ENCODE measurements at regions not wholly inside any gene's neighbourhood (a gene's known extent, or its start where the extent isn't known, plus 50 kb on each side); places are given as distances from the start of the nearest gene placed in this dataset.
"Not testable (repeated sequence)": the region's sequence is repeated elsewhere in the genome, so short reads cannot be mapped to it uniquely, and the experiment has no call there.

DNA sequence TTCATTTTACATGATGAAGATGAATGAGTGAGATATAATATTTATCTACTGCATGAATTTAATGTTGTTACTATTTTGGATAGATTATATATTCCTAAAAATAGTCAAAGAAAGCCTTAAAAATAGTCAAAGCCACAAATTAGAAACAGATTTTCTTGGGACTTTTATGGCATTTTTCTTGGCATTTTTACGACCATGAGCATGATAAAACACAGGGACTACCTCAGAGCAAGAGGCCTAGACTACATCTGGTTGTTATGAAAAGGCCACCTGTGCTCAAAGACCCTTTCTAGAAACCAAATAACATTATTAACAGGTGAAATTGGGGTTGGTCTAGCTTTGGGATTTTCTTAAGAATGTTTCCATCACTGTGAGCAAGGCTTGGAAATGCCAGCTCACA, 281.0 kb downstream of the OXSM start:
- no peak for DNase-seq (ENCODE audit: low spot score)

DNA sequence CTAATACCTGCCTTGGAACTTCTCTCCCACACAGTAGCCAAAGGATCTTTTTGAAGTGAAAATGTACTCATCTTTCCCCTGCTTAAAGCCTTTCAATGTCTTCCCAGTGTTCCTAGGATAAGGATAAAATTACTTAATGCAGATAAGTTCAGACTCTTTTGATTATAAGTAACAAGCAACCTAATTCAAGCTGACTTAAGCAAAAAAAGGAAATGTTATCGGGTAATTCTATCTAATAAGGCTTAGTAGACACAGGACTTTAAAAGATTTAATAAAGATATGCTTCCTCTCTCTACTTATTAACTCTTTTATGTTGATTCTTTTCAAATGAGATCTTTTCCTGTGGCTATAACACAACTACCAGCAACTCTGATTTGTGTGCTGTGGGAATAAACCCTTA, 284.2 kb downstream of the OXSM start:
- DNase-seq (ENCODE audit: low spot score) = no peak

DNA sequence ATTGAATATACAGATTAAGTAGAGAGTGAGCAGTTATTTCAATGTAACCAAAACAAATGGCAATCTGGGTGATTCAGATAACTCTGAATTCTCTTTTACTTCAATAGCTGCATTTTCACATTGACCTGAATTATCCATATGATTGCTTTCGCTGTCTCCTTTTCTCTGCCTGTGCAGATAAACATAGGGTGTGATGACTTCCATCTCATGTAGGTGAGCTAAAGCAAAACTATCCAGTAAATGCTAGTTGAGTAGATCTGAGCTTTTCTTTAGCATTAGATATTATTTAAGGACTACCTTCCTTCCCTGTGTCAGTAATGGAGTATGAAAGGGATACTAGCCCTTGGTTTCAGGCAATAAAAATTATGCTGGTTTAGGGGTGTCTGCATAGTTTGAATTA, 288.6 kb downstream of the OXSM start:
- DNase-seq (ENCODE audit: low spot score) = no peak

DNA sequence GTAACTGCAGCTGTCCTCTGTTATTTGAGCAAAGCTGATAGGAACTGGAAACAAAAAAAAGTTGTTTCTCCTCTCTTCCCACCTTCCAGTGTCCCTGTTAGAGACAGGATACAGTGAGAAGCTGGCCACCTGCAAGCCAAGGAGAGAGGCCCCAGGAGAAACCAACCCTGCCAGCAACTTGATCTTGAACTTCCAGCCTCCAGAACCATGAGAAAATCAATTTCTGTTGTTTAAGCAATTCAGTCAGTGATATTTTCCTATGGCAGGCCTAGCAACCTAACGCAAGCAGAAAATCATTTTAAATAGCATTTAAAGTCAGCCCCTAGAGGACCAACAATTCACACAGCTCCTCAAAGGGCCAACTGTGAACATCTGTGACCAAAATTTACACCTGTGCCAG, 291.3 kb downstream of the OXSM start:
- no peak for DNase-seq (ENCODE audit: low spot score)

DNA sequence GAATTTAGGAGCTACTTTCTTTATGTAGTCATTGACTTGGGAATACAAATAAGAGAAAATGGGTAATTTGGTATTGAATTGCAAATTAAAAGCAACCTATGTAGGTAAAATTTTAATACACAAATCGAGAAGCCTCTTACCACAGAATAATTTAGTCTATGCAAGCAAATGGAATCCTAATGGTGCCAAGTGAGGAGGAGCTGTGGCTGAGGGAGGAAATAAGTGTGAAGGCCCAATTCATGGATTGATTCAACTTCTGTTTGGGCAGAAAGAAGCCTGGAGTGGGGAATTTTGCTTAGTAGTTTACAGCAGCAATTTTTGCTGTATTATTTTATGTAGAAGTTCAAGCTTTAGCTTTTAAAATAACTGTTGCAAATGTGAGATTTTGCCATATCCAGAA, 291.9 kb downstream of the OXSM start:
- no peak for DNase-seq (ENCODE audit: low spot score)

DNA sequence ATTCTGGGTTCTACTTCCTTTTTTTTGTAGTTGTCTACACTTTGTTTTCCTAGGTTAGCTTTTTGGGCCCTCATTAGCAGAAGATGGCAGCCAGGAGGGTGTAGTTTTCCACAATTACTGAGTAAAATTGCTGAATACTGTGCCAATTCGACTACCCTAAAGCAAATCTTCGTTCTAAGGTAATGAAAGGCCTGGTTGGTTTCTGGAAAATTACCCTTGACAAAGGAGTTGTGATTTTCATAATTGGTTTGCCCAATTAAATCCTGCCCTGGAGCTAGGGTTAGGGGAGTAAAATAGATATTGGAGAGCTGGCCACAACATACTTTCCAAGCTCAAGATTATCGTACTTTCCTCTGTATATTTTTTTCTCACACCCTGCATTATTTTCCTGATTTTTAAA, 293.0 kb downstream of the OXSM start:
- DNase-seq (ENCODE audit: low spot score) = no peak

DNA sequence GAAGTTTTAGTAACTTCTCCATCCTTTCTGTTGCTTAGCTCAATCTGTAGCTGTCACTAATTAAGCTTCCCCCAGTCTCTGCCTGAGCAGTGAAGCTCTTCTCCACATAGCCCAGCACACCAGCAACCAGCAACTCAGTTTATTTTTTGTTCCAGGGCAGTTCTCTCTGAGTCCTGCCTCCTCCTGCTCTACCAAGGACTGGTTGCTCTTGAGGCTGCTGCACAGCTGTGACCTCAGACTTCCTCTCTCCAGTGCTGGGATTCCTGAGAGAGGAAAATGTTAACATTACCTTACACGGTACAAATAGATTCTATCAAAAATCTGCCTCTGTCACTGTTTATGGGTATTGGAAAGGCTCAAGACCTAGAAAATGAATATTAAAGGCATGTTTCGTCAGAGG, 294.7 kb downstream of the OXSM start:
- DNase-seq (ENCODE audit: low spot score) = no peak

DNA sequence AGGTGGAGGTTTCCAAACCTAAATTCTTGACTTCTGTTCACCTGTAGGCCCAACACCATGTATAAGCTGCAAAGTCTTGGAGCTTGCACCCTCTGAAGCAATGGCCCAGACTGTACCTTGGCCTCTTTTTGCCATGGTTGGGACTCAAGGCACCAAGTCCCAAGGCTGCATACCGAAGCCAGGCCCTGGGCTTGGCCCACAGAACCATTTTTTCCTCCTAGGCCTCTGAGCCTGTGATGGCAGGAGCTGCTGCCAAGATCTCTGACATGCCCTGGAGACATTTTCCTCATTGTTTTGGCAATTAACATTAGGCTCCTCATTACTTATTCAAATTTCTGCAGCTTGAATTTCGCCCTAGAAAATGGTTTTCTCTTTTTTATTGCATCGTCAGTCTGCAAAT, 297.9 kb downstream of the OXSM start:
- DNase-seq (ENCODE audit: low spot score) = no peak

DNA sequence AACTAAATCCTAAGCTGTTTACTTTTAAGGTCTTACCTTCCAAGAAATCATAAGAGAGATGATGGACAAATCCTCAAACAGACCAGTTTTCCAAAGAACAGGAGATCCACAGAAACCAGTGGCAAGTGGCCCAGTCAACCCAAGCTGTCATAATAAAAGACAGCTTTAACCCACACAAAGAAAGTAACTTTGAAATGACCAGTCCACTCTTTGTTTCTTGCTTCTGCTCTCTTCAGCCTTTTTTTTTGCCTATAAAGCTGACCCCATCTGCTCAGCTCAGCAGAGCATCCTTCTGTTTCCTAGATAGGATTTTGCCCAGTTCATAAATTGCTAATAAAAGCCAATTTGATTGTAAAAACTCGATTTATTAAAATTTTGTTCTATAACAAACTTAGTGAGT, 299.4 kb downstream of the OXSM start:
- no peak for DNase-seq (ENCODE audit: low spot score)

DNA sequence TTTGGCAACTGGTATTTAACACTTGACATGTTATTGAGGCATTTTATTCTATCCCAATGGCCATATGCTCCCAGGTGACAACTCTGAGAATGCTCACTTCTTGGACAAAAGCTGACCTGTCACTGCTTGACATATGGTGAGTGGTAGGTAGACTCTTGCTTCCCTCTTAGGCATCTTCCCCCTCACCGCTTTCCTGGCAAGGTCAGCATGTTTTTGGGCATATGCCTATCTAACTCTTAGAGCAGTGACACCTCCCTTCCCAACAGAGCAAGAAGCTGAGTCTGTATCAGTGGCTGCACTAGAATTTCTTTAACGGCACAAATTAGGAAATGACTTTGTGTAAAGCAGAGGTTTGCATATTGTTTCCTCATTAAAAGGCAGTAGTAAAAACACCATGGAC, 300.7 kb downstream of the OXSM start:
- no peak for DNase-seq (ENCODE audit: low spot score)

DNA sequence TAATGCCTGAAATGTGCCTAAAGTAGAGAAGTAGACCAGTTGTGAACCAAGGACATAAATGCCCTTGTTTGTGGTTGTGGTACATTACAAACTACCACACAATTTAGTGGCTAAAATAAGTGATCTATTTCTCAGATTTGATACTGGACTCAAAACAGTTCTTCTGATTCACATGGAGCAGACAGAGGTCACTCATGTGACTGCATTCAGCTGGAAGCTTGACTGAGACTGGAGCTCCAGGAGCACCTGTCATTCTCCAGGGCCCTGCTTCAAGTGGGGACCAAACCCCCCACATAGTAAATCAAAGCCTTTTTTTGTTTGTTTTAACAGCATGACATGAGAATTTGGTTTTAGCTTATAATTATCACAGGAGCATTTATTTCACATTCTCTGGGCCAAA, 301.2 kb downstream of the OXSM start:
- no peak for DNase-seq (ENCODE audit: low spot score)

DNA sequence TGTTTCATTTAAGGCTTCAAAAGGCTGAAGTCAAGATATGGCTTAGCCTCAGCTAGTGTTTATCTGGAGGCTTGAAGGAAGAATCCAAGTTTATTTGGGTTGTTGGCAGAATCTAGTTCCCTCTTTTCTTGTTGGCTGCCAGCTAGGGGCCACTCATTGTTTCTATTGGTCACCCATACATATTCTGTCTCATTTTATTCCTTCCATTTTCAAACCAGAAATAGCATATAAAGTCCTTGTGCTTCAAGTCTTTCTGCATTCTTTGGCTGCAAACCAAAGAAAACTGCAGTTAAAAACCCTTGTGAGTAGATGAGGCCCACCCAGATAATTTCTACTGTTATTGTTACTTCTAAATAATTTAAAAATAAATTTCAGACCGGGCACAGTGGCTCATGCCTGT, 301.7 kb downstream of the OXSM start:
- DNase-seq (ENCODE audit: low spot score) = no peak

DNA sequence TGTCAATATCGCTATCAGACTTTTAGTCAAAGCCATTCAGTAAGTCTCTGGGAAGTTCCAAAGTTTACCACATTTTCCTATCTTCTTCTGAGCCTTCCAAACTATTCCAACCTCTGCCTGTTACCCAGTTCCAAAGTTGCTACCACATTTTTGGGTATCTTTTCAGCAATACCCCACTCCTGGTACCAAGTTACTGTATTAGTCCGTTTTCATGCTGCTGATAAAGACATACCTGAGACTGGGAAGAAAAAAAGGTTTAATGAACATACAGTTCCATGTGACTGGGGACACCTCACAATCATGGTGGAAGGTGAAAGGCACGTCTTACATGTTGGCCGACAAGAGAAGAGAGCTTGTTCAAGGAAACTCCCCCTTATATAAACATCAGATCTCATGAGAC, 307.2 kb downstream of the OXSM start:
- not testable (repeated sequence) for DNase-seq (ENCODE audit: low spot score)

DNA sequence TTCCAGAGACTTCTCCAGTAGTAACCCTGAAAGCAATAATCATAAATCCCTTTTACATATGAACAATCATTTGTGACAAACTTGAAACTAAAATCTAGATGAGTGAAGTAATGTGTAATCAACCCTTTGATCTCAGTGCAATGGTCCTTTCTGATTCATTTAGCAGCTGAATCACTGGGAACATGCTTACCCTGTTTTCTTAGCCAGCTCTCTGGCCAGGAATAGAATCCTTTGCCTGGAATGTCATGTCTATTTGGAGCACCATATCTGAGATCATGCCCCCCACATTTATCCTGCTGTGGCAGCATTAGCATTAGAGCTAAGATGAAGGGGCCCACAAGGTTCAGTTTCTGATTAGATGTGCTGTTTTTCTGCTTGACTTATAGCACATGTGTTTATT, 309.8 kb downstream of the OXSM start:
- DNase-seq (ENCODE audit: low spot score) = no peak

DNA sequence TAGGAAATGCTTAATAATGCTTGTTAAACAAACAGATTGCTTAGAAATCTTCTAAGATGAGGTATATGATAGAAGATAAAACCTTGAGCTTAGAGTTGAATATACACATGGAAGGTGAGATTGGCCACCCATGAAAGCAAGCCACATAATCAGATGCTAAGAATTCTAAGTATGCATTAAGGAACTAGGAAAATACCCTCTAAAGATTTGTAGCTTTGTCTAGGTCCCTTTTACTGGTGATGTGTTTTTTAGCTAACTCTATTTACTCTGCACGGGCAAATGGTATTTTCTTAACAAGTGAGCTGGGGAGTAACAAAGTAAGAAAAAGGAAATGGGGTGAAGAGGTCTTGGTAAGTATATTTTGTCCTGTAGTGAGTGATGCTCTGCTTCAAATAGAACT, 310.3 kb downstream of the OXSM start:
- DNase-seq (ENCODE audit: low spot score) = no peak

DNA sequence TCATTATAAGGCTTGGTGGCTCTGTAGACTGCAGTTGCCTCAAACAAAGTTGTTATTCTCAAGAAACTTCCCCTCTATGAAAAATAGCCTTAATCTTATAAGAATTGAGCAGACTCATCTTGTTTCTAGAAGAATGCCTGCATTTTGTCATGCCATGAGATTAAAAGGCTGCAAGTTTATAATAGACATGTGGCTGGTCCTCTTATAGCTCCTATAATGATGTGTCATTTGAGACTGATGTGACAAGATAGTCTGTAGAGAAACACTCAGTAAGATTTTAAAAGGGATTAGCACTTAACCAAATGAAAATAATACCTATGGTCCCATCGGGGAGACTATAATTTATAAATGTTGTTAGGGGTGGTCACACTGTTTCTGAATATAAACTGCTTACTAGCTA, 312.5 kb downstream of the OXSM start:
- no peak for DNase-seq (ENCODE audit: low spot score)

DNA sequence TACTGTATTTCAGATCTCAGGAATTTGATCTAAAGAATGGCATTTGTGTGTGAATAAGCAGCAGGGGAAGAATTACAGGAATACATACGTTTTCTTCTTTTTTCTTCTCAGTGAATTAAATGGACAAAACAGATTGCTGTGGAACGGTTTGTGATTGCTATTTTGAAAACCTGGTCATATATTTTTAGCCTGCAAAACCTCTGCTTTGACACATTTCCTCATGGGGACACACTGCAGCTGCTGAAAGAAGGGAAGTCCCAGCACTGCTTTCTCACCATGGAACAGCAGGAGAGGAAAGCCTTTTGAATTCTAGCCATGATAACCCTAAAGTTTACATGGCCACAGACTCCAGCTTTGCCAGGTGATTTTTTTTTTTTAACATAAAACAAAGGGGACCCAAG, 315.0 kb downstream of the OXSM start:
- no peak for DNase-seq (ENCODE audit: low spot score)

DNA sequence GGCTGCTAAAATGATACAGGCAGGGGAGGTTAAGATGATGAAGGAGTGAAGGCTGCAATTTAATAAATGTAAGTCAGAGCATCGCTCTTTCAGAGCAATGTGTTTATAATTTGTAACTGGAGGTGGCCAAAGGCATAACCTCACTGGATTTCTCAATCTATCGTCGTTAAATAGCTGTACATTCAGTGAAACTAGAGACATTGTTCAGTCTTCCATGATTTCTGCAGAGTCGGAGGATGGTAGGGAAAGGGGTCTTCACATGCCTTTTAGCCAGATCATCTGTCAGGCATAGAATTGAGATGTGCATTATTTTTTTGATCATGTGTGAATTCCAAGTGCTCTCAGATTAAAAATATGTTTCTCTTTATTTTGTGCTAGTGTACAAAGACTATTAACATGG, 315.4 kb downstream of the OXSM start:
- no peak for DNase-seq (ENCODE audit: low spot score)

DNA sequence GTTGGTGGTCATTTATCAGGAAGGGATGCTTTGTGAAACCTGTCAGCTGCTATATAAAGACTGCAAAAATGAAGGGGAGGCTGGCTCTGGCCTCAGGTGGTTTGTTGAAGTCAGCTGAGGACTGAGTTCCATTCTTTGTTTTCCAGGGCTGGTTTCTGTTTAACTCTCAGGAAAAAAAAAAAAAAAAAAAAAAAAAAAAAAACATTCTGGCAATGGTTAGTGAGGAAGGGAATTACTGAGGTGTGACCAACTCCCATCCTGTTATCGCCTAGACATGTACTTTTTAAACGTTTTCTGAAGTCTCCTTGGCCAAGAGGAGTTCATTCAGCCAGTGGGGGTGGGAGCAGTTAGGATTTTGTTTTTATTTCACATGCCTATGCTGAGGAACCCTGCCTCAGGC, 316.3 kb downstream of the OXSM start:
- DNase-seq (ENCODE audit: low spot score) = no peak

DNA sequence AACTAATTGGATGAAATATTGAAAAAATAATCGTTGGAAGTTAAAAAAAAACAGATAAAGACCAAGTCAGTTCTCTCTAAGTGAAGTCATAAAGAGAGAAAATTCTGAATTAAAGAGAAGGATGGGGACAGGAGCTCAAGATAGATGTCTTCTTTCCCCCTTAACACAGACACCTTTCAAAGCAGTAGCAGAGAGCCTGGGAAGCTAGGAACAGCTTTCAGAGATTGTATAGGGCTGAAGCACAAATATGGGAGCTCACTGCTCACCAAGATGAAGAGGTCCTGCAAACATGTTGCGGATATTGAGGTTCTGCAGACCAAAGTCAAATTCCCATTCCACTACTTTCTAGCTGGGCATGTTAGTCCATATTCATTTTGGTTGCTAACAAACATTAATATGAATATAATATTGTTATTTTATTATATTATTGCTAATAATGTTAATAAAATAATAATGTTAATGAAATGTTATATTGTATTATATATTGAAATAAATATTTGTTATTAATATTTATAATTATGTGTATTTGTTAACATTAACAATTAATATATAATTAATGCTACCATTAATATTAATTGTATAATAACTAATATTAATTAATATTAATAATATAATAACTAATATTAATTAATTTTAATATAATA, 319.1 kb downstream of the OXSM start:
- no peak for DNase-seq (ENCODE audit: low spot score)

DNA sequence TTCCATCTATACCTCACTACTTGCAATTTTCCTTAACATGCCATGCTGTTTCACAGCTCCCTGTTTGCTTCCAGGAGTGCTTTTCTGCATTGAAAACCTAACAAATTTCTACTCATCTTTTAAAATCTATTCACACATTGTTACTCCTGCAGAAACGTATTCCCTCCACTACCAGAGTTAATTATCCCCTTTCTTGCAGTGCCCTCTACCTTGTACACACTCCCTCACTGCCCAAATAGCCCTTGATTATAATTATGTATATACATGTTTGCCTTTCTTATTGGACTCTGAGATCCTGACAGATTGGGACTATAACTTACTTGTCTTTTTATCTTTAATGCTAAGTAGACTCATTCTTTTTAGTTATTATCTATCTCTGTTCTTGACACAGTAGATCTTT, 325.0 kb downstream of the OXSM start:
- DNase-seq (ENCODE audit: low spot score) = no peak

DNA sequence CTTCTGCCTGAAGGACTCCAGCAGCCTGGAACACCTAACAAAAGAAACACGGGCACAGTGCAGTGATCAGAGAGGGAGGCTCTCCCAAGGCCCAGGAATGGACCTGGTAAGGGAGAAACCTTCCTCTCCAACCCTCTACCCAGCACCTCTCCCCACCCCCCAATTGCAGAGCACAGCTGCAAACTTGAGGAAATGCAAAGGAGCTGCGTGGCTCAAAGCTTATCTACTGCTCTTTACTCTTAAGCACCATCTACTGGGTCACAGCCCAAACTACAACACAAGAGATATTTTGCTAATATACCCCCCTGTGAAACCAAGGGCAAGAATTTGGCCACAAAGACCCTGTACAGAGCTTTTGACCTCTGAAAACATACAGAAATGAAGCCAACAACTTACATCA, 328.3 kb downstream of the OXSM start:
- no peak for DNase-seq (ENCODE audit: low spot score)

DNA sequence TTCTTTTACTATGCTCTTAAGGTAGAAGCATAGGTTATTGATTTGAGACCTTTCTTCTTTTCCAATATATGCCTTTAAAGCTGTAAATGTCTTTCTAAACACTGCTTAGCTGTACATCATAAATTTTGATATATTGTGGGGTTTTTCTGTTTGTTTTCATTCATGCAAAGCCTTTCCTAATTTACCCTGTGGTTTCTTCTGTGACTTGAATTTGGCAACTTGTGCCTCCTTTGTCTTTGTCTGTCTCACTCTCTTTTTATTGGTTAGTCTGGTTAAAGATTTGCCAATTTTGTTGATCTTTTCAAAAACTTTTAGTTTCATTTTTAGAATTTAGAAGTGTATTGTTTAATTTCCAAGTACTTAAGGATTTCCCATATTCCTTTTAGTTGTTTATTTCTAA, 343.1 kb downstream of the OXSM start:
- no peak for DNase-seq (ENCODE audit: low spot score)

DNA sequence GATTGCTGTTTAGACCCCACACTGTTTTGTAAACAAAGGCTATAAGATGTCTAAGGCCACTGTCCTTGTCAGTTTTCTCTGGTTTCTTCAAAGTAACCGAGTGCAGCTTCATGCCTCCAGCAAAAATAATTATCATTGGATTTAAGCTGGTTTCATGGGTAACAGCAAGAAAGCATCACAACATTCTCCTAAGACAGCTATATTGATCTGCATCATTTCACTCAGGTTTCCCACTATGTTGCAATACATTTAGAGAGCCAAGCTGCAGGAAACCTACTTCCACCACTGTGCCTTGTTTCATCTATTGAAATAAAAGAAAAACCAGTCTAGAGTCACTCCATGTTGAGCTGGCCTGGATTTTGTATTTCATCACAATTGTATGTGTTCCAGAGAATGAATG, 351.4 kb downstream of the OXSM start:
- no peak for DNase-seq (ENCODE audit: low spot score)

DNA sequence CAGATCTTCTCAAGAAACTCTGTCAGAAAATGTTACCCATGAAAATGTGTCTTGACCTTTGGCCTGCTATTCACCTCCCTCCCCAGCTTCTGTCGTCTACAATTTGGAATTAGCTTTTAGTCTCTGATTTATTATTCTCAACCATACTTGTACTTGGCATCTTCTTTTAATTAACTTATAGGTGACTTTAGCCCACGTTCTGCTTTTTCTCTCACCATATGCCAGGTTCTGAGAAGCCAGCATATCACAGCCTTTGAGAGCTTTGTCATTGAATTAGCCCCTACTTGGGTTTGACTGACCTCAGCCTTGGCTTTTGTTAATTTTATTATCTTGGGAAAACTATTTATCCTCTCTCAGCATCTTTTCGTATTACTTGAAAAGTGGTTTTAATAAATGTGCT, 355.9 kb downstream of the OXSM start:
- no peak for DNase-seq (ENCODE audit: low spot score)
